Epidermal melanocyte (primary cell): ENCODE measurements at regions not wholly inside any gene's neighbourhood (a gene's known extent, or its start where the extent isn't known, plus 50 kb on each side); places are given as distances from the start of the nearest gene placed in this dataset.

Experiments
- DNase-seq: peaks from one replicate; pipeline ENCODE4 v3.0.0; 2011; ENCODE audit warnings: low spot score; ENCODE audit not compliant: insufficient read length

DNA sequence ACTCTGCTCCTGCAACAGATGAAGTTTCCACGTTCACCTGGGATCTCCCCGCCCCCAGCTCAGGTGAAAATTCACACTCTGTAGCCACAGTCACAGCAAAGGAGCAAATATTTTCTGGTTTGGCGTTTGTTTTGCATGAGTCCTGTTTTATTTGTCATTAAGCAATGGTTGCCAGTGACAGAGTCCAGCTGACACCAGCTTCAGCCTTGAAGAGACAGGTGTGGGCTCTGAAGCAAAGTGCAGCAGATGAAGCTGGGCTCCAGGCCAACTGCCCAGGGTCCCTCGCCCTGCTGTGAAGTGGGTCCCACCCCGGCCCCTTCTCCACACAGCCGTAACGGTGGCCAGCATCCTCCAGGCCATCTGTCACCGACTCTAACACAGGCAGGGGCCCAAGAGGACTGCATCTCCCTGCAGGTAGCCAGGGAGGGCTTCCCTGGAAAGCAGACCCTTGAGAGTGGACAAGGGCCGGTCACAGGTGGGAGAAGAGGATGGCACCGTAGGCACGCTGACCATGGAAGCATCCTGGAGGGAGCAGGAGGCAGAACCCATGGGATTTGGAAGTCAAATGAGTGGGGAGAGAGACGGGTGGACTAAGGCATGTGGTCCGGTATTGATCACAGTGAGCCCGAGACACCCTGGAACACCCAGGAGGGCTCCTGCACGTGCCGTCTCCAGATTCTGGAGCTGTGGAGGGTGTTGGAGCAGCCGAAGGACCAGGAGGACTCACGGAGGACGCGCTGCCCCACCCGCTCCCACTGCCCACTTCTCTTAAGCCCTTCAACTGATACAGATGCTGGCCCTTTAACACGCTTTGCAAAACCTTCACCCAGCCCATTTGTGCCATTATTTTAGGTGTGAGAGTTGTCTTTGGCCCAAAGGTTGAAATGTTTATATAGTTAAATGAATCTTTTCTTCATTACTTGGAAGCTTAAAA, 294.5 kb downstream of the BRD1 start:
- no peak for DNase-seq

DNA sequence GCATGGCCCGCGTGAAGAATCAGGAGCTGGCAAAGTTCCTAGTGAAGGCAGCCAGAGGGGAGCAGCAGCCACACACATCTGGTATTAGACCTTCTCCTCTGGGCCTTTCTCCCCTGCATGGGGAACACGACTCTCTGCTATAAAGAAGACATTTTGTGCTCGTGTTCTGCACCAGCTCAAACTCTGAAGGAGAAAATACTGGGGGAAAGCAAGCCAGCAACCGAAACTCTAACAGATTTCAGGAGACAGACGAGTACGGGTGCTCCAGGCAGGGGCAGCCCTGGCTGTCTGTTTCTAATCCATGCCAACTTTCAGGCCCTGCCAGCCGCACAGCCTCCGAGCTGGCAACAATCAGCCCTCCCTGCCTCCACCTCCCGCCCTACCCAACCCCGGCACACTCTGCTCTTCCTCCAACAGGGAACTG, 296.3 kb downstream of the BRD1 start:
- DNase-seq: no peak

DNA sequence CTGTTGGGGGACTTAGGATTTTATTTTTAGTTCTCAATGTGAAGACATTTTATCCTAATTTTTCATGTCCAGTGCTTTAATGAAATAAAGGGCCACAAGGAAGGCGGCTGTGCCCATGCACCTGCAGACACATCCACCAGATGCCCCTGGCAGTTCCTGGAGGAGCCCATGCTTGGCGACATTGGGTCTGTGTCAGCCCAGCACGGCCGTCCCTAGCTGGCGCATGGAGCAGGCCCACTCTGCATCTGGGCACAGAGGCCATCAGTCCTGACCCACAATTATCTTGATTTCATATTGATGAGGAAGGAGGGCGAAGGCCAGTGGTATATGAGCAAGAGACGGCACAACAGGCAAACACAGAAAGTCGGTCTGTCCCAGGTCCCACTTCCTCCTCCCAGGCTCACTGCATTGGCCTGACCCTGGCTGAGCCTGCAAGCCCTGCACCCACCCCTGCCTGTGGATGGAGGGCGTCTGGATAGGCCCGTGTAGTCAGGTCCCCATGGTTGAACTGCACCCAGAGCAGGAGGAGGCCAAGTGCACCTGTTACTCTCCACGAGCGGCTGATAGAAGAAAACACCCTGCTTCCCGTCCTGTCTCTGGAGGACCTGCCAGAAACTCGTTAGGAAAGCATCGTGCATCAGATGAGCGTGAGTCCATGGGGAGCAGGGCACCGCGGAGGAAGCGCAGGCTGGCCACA, 296.9 kb downstream of the BRD1 start:
- DNase-seq: no peak

DNA sequence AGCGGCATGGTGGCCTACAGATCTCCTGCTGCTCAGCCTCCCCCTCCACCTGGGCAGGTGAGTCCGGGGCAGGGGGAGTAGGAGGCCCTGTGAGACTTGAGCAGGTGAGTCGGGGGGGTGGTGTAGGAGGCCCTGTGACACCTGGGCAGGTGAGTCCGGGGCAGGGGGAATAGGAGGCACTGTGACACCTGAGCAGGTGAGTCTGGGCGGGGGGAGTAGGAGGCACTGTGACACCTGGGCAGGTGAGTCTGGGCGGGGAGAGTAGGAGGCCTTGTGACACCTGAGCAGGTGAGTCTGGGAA, 299.3 kb downstream of the BRD1 start:
- no peak for DNase-seq

DNA sequence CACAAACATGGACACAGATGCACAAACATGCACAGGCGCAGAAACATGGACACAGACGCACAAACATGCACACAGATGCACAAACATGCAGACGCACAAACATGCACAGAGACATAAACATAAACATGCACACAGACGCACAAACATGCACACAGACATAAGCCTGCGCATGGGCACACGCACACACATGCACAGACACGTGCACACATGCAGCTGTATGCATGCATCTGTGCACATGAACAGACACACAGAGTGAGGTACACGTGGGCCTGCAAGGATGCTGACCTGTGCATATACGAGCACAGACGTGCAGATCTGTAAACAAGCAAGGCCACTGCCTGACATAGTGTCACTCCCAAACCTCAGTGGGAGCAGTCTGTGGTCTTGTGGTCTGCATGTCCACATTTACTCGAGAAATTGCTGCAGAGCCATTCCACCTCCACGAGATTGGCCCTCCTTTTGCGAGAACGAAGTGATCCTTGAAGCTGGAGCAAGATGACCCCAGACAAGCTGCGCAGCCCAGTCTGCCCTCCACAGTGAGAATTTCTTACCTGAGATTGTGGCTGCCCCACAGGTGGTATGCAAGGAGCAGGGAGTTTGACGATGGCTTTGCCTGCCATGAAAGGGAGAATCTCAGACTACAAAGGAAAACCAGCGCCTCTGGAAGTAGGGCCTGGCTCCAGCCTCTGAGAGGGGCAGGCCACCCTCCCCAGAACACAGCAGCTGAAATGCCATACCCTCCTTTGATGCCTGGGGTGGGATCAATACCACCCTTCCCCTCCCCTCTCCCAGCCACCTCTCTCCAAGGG, 299.9 kb downstream of the BRD1 start:
- no peak for DNase-seq

DNA sequence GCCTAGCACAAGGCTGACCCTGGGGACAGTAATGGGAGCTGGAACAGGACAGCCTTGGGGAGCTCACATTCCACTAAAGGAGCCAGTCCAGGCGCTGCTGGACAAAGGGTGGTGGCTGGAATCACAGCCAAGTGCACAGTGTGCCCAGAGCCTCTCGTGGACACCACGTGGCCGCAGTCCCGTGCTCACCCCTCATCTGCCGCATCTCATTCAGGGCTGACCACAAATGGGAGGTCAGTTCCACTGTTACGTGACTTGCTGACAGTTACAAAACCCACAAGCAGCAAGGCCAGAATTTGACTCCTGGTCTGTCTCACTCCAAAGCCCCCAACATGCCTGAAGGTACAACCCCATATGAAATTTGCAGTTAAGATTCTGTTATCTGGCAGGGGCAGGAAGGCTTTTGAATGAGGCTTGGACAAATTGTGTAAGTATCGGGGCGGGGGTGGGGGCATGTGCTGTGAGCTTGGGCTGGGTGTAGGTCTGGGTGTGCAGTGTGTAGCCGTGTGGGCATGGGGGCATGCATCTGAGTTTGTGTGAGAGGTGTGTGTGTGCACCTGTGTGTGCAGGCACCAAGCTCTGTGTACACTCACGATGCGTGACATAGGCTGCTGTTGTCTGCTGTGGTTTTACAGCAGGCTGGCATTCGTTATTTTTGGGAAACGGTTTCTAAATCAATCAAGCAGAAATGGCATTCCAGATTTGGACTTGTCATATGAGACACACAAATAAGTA, 301.7 kb downstream of the BRD1 start:
- no peak for DNase-seq

DNA sequence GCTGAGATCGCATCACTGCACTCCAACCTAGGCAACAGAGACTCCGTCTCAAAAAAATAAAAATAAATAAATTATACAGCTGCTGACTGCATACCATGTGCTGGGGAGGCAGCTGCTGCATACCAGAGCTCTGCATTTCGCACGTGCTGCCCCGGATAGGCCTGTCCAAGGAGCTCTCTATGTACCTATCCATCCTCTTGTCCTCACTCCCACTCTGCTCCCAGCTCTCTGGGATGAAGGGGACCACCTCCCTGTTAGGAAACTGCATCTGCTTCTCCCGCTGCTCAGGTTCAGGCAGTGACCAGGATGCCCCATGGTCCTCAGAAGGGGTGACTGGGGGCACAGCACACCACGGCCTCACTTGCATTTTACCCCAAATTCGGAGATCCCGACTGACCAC, 302.3 kb downstream of the BRD1 start:
- DNase-seq: no peak

DNA sequence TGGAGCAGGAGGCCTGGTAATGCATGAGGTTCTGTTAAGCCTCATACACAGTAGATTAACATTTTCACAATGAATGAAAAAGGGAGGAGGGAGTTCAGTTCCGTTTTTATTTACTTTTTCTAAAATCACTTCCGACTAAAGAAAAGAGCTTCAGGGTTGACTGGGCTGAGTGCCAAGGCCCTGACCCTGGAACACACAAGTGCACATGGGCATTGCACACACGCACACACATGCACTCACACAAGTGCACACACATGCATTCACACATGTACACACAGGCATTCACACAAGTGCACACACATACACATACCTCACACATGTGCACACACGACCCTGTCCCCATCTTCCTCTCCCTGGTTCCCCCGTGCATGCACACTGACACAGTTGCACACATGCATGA, 303.3 kb downstream of the BRD1 start:
- DNase-seq: no peak

DNA sequence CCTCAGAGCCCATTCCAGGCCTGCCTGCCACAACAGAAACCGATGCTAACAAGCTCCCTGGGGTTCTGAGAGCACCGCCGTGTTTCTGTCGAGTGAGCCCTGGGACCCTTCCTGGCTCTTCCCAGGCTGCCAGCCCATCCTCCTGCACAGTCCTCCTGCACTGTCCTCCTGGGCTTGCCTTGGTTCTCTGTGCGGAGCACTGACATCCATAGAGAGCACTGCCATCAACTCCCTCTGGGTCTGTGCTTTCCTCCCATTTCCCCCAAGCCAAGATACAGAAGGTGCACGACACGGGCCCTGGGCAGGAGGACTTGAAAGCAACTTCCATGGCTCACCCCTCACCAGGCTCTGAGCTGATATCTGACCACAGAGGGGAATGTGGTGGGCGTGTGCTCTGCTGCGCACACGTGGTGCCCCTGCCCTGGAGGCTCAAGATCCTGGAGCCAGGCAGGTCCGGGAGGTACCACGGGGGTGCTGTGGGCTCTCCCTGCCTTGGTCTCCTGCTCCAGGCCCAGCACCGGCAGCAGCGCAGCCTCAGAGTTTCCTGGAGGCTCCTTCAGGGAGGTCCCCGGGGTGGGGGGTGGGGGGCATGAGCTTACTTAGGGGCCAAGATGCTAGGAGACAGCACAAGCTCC, 304.2 kb downstream of the BRD1 start:
- DNase-seq: no peak

DNA sequence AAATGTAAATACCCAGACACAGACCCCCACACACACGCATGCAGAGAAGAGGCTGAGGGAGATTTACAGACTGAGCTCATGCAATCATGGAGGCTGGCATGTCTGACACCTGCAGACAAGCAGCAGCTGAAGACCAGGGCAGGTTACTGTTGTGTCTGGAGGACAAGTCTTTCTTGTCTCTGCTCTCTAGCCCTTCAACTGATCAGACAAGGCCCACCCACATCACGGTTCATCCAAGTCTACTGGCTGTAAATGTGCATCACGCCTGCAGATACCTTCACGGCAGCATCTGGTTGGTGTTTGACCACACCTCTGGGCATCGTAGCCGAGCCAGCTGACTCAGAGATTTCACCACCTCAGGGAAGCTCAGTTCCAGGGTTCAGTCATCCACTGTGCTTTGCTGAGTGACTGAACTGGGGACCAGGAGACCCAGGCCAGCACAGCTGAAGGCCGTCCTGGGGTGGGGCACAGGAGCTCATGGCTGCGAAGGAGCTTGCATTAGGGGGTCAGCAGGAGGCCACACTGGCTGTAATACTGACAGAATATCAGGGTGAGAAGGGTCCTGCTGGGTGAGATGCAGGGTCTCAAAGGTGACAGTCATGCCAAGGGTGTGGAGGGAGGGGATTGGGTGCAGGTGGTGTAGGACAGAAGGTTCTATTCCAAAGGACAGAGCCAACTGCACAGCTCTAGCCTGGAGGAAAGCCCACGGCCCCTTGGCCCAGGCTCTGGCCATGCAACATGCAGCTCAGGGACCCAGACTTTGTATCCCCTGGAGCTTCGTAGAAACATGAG, 304.9 kb downstream of the BRD1 start:
- DNase-seq: no peak

DNA sequence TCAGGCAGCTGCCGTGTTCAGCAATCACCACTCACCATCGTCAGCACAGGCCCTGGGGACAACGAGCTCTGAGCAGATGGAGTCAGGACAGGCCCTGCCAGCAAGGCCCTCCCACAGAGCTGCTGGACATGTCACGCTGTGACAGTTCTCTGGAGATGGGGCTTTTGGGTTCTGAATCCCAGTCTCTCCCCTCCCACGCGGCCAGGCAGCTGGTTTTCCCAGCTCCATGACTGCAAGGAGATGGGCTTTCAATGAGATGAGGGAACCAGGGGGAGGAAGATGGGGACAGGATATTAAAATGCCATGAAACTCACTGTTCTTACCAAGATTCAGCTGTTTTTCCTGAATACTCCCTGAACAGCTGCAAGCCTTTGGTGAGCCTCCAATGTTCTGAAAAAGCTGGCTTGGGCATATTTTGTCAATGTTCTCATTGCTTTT, 305.9 kb downstream of the BRD1 start:
- no peak for DNase-seq

DNA sequence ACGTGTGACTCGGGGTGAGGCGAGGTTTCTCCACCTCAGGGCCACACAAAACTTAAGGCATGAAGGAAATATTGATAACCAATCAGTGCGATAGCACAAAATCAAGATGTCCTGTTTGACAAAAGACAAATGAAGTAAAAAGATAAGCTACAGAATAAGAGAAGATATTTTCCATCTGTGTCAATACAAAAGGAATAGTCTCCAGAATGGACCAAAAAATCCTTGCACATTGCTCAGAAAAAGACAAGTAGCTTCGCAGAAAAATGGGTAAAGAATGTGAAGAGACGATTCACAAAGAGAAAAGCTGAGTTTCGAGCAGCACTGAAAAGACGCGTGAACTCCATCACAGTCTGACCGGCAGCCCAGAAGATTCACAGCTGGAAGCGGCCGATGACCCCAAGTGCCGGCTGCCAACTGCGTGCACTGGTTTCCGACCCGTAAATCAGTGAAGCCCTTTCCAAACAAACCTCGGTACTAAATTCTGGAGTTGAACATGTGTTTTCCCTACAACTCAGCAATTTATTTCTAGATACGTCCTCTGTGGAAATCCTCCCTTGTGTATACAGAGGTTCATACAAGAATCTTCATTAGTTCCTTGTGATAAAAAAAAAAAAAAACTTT, 308.4 kb downstream of the BRD1 start:
- no peak for DNase-seq

DNA sequence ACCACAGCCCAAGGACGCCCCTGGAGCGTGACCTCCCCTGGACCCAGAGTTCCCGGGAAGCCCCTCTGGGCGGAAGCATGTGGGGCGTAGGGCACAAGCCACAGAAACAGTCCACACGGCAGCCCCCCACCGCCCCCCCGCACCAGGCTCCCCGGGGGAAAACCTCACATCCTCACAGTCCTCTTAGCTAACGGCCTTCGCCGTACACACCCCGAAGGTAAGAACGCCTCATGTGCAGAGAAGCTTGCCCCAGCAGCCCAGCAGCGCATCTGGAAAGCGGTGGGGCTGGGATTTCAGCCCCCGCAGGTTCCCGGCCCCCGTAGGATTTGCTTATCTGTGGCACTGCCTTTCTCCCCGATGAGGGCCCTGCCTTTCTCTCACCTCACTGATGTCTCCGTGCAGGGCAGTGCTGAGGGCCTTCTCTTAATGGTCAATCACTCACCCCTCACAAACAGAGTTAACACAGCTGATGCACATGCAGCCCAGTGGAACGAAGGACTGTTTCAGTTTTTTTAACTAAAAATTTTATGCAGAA, 309.2 kb downstream of the BRD1 start:
- no peak for DNase-seq

DNA sequence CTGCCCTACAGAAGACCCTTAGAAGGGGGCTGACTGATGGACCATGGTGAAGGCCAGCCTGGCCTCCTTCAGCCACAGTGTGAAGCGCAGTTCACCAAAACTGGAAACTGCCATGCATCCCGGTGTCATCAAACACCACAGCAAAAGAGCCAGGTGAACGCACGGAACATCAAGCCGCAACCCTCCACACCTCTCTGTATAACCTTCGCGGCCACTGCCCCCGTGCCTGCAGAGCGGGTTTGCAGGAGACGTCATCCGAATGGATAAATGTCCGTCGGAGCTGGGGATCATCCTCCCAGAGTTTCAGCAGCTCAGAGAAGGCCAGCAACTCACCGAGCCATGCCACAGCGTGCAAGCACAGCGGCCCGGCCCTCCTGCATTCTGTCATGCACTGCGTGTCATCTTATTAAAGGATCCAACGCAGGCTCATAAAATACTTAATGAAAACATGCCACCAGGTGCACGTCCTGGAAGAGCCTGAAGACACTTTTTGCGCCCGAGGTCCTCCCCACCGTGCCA, 309.9 kb downstream of the BRD1 start:
- DNase-seq: no peak

DNA sequence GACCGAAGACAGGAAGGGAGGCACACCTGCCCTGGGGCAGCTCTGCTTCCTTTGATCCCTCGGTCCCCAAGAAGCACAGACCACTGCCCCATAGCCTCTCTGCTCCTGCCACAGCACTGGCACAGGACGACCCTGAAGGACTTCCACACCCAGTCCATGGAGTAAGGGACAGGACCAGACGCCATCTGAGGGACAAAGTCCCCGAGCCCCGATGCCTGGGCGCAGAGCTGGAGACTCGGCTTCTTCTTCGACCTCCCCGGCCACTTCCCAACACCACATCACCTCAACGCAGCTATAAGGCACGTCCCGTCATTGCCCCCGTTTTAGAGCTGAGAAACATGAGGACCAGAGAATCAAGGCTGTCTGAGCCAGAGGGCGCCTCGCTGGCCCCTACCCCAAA, 310.5 kb downstream of the BRD1 start:
- DNase-seq: no peak

DNA sequence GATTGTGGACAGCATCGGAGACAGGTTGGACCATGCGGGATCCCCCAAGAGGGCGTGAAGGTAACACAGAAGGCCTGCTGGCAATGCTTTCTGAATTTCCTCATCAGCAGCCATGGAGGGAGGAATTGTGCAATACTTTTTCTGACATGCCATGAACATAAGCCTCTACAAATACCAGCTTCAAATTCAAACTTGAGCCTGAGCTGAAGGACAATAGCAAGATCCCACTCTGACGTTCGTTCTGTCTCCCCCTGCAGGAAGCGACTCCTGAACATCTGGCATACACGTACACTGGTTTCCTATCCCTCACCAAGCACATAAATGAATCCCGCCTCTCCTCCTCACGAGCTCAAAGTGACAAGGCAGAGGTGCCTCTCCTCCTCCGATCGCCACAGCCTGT, 312.2 kb downstream of the BRD1 start:
- no peak for DNase-seq

DNA sequence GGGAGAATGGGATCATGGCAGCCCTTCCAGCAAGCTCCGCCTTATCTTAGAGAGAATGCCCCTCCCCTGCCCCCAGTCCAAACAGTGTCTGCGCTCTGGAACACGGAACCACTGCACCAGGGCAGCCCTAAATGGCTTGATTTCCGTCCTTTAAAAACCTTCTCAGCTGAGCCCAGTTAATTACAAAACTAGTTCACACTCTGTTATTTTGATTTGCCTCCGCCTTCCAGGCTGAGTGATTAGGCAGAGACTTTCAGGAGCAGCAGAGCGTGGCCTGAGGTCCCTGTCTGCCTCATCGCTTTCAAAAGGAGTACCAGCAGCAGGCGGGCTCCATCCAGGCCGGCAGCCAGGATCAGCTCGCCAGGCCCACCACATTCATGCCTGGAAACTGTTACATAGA, 313.0 kb downstream of the BRD1 start:
- no peak for DNase-seq

DNA sequence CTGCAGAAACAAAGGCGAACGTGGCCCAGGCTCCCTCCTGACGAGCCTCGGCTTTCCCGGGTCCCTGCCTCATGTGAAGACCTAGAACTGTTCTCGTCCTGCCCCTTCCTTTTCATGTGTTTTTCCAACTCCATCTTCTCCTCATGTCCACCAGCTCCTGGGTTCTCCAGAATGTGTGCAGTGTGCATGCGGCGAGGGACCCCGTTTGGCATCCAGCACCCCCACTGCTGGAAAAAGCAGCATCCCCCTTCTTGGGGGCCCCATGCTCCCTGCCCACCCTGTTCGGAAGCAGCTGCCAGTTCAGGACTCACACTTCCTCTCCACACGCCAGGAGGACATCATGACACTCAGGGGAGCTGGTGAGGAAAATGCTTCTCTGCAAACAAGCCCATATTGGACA, 313.5 kb downstream of the BRD1 start:
- DNase-seq: no peak

DNA sequence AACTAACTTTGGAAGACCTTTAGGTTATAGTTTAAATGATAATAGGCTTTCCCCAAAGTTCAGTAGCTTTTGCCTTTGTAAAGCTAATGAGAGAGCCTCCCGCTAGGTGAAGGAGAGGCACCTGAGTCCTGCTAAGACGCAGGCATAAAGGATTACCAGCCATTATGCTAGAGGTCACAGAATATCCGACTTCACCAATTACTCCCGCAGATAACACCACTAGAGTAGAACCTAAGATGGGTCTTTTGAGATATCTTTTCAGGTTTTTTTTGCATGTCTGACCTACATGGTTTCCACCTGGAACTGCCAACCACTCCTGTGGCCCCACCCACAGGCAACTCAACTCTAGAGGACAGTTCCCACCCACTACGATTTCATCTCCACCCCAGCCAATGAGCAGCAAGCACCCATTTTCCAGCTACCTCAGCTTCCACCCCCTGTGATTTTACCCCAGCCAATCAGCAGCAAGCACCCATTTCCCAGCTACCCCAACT, 314.3 kb downstream of the BRD1 start:
- DNase-seq: no peak
